ENCODE measurements at regions not wholly inside any gene's neighbourhood (a gene's known extent, or its start where the extent isn't known, plus 50 kb on each side); places are given as distances from the start of the nearest gene placed in this dataset.
"Not testable (repeated sequence)": the region's sequence is repeated elsewhere in the genome, so short reads cannot be mapped to it uniquely, and the experiment has no call there.

- not testable (repeated sequence) for H3K4me1 ChIP-seq (ENCODE audit: insufficient read depth, low read length); H3K4me3 ChIP-seq (ENCODE audit: low read length); H3K36me3 ChIP-seq (ENCODE audit: insufficient read depth, low read length); H3K27me3 ChIP-seq (ENCODE audit: insufficient read depth, low read length); H3K9ac ChIP-seq (ENCODE audit: low read depth, low read length); H3K9me3 ChIP-seq (ENCODE audit: insufficient read depth, low read depth, low read length); H3K27ac ChIP-seq (ENCODE audit: low read depth, low read length)
- 74% methylated on average over 7 of the region's 7 CpGs for WGBS
Measured at GRCh38 chr20:48490341-48490740, 337.5 kb downstream of the PREX1 start.

GRCh38 chr20:48489656-48490055, 338.1 kb downstream of the PREX1 start:
- Histone ChIP-seq H3K27ac (ENCODE audit: low read depth, low read length) (no peak overlapping the region), H3K4me1 (ENCODE audit: insufficient read depth, low read length) (0 out of 2 replicates have a peak, but pooled peaks cover 2% of the 10 kb centered on the region)
- WGBS = 84% methylated on average over 8 of the region's 8 CpGs

GRCh38 chr20:48489046-48489463, 338.7 kb downstream of the PREX1 start:
- Histone ChIP-seq H3K36me3 (ENCODE audit: insufficient read depth, low read length) (no peaks in the 10 kb centered on the region), H3K27ac (ENCODE audit: low read depth, low read length) (no peak overlapping the region)
- 91% methylated on average over 12 of the region's 12 CpGs for WGBS

More at GRCh38 chr20:48489656-48490055, 338.1 kb downstream of the PREX1 start:
- no peaks in the 10 kb centered on the region for H3K36me3 ChIP-seq (ENCODE audit: insufficient read depth, low read length)
- no peaks in the 10 kb centered on the region for H3K27me3 ChIP-seq (ENCODE audit: insufficient read depth, low read length)
- H3K4me3 ChIP-seq (ENCODE audit: low read length) = no peak overlapping the region
- H3K9me3 ChIP-seq (ENCODE audit: insufficient read depth, low read depth, low read length) = no peaks in the 10 kb centered on the region
- no peak overlapping the region for H3K9ac ChIP-seq (ENCODE audit: low read depth, low read length)

GRCh38 chr20:48488334-48489034, 339.3 kb downstream of the PREX1 start:
- not testable (repeated sequence) for H3K9me3 ChIP-seq (ENCODE audit: insufficient read depth, low read depth, low read length); H3K9ac ChIP-seq (ENCODE audit: low read depth, low read length); H3K27ac ChIP-seq (ENCODE audit: low read depth, low read length); H3K36me3 ChIP-seq (ENCODE audit: insufficient read depth, low read length); H3K27me3 ChIP-seq (ENCODE audit: insufficient read depth, low read length); H3K4me3 ChIP-seq (ENCODE audit: low read length); H3K4me1 ChIP-seq (ENCODE audit: insufficient read depth, low read length)
- 76% methylated on average over 9 of the region's 9 CpGs for WGBS

More at GRCh38 chr20:48489046-48489463, 338.7 kb downstream of the PREX1 start:
- no peaks in the 10 kb centered on the region for H3K9me3 ChIP-seq (ENCODE audit: insufficient read depth, low read depth, low read length)
- H3K9ac ChIP-seq (ENCODE audit: low read depth, low read length) = no peak overlapping the region
- H3K27me3 ChIP-seq (ENCODE audit: insufficient read depth, low read length) = no peaks in the 10 kb centered on the region
- H3K4me1 ChIP-seq (ENCODE audit: insufficient read depth, low read length) = 0 out of 2 replicates have a peak, but pooled peaks cover 2% of the 10 kb centered on the region
- no peak overlapping the region for H3K4me3 ChIP-seq (ENCODE audit: low read length)

- H3K9me3 ChIP-seq (ENCODE audit: insufficient read depth, low read depth, low read length) = no peaks in the 10 kb centered on the region
- no peak overlapping the region for H3K27ac ChIP-seq (ENCODE audit: low read depth, low read length)
- no peaks in the 10 kb centered on the region for H3K27me3 ChIP-seq (ENCODE audit: insufficient read depth, low read length)
- no peak overlapping the region for H3K9ac ChIP-seq (ENCODE audit: low read depth, low read length)
- WGBS = 76% methylated on average over 7 of the region's 7 CpGs
- H3K36me3 ChIP-seq (ENCODE audit: insufficient read depth, low read length) = no peaks in the 10 kb centered on the region
- no peak overlapping the region for H3K4me3 ChIP-seq (ENCODE audit: low read length)
- 0 out of 2 replicates have a peak, but pooled peaks cover 2% of the 10 kb centered on the region for H3K4me1 ChIP-seq (ENCODE audit: insufficient read depth, low read length)
Measured at GRCh38 chr20:48486065-48486464, 341.7 kb downstream of the PREX1 start.

- 91% methylated on average over 7 of the region's 7 CpGs for WGBS
- not testable (repeated sequence) for H3K27ac ChIP-seq (ENCODE audit: low read depth, low read length); H3K4me3 ChIP-seq (ENCODE audit: low read length); H3K27me3 ChIP-seq (ENCODE audit: insufficient read depth, low read length); H3K9me3 ChIP-seq (ENCODE audit: insufficient read depth, low read depth, low read length); H3K9ac ChIP-seq (ENCODE audit: low read depth, low read length); H3K4me1 ChIP-seq (ENCODE audit: insufficient read depth, low read length); H3K36me3 ChIP-seq (ENCODE audit: insufficient read depth, low read length)
Measured at GRCh38 chr20:48485153-48485552, 342.6 kb downstream of the PREX1 start.

GRCh38 chr20:48483334-48484066, 344.3 kb downstream of the PREX1 start:
- Histone ChIP-seq H3K27ac (ENCODE audit: low read depth, low read length) (no peak overlapping the region), H3K4me1 (ENCODE audit: insufficient read depth, low read length) (peaks cover 11% of the 10 kb centered on the region; the same call in 1 of the 2 replicates), H3K27me3 (ENCODE audit: insufficient read depth, low read length) (no peaks in the 10 kb centered on the region), H3K9me3 (ENCODE audit: insufficient read depth, low read depth, low read length) (no peaks in the 10 kb centered on the region), H3K36me3 (ENCODE audit: insufficient read depth, low read length) (no peaks in the 10 kb centered on the region), H3K4me3 (ENCODE audit: low read length) (no peak overlapping the region), H3K9ac (ENCODE audit: low read depth, low read length) (no peak overlapping the region)
- 90% methylated on average over 11 of the region's 11 CpGs for WGBS

GRCh38 chr20:48482790-48483189, 345.0 kb downstream of the PREX1 start:
- Histone ChIP-seq H3K36me3 (ENCODE audit: insufficient read depth, low read length) (no peaks in the 10 kb centered on the region), H3K27me3 (ENCODE audit: insufficient read depth, low read length) (no peaks in the 10 kb centered on the region), H3K4me3 (ENCODE audit: low read length) (no peak overlapping the region), H3K9ac (ENCODE audit: low read depth, low read length) (no peak overlapping the region), H3K9me3 (ENCODE audit: insufficient read depth, low read depth, low read length) (no peaks in the 10 kb centered on the region), H3K27ac (ENCODE audit: low read depth, low read length) (no peak overlapping the region), H3K4me1 (ENCODE audit: insufficient read depth, low read length) (peaks cover 11% of the 10 kb centered on the region; the same call in 1 of the 2 replicates)
- 92% methylated on average over 8 of the region's 9 CpGs for WGBS

GRCh38 chr20:48480216-48480772, 347.5 kb downstream of the PREX1 start:
- Histone ChIP-seq H3K4me3 (ENCODE audit: low read length) (no peak overlapping the region), H3K9ac (ENCODE audit: low read depth, low read length) (no peak overlapping the region), H3K9me3 (ENCODE audit: insufficient read depth, low read depth, low read length) (no peaks in the 10 kb centered on the region), H3K36me3 (ENCODE audit: insufficient read depth, low read length) (no peaks in the 10 kb centered on the region), H3K27ac (ENCODE audit: low read depth, low read length) (no peak overlapping the region), H3K27me3 (ENCODE audit: insufficient read depth, low read length) (no peaks in the 10 kb centered on the region), H3K4me1 (ENCODE audit: insufficient read depth, low read length) (peaks cover 8% of the 10 kb centered on the region; the same call in 1 of the 2 replicates)
- WGBS = 76% methylated on average over 5 of the region's 5 CpGs

- H3K36me3 ChIP-seq (ENCODE audit: insufficient read depth, low read length) = no peaks in the 10 kb centered on the region
- H3K9me3 ChIP-seq (ENCODE audit: insufficient read depth, low read depth, low read length) = no peaks in the 10 kb centered on the region
- 89% methylated on average over 9 of the region's 9 CpGs for WGBS
- H3K27me3 ChIP-seq (ENCODE audit: insufficient read depth, low read length) = no peaks in the 10 kb centered on the region
- H3K4me3 ChIP-seq (ENCODE audit: low read length) = no peak overlapping the region
- H3K9ac ChIP-seq (ENCODE audit: low read depth, low read length) = no peak overlapping the region
- peaks cover 8% of the 10 kb centered on the region; the same call in 1 of the 2 replicates for H3K4me1 ChIP-seq (ENCODE audit: insufficient read depth, low read length)
- no peak overlapping the region for H3K27ac ChIP-seq (ENCODE audit: low read depth, low read length)
Measured at GRCh38 chr20:48478806-48479585, 348.8 kb downstream of the PREX1 start.
